GM12878 (cell line): ENCODE measurements at regions not wholly inside any gene's neighbourhood (a gene's known extent, or its start where the extent isn't known, plus 50 kb on each side); places are given as distances from the start of the nearest gene placed in this dataset.

ENCODE experiments used
- BACH1 ChIP-seq: fragments of 450-650 bp; IDR thresholded peaks from 2 replicates; pipeline ENCODE4 v1.6.1; 2017; ENCODE audit warnings: mild to moderate bottlenecking, borderline replicate concordance
- CEBPB ChIP-seq, 2 experiments: fragments of 150-350 bp in 1 of 2; IDR thresholded peaks; 2 replicates each; pipeline ENCODE4 v1.6.1; 2012 to 2014; ENCODE audit warnings: low read depth in 2 of 2, low read length in 2 of 2, borderline replicate concordance in 1 of 2, inconsistent platforms in 1 of 2
- EED ChIP-seq: sonication (generic); IDR thresholded peaks from 2 replicates; pipeline ENCODE4 v1.6.1; 2016; ENCODE audit warnings: antibody characterized with exemption, low read depth
- EZH2 ChIP-seq: IDR thresholded peaks from 2 replicates; pipeline ENCODE4 v1.6.1; 2012; ENCODE audit warnings: low read depth, mild to moderate bottlenecking, control low read depth, inconsistent platforms, low read length, borderline replicate concordance; ENCODE audit not compliant: control insufficient read depth
- MXI1 ChIP-seq: fragments of 150-350 bp; IDR thresholded peaks from 2 replicates; pipeline ENCODE4 v1.6.1; 2011; ENCODE audit warnings: low read depth, mild to moderate bottlenecking, inconsistent platforms, low read length, improper control_type of control experiment
- NFIC ChIP-seq: IDR thresholded peaks from 2 replicates; pipeline ENCODE4 v1.6.1; 2012; ENCODE audit warnings: low read depth, mild to moderate bottlenecking, inconsistent platforms, low read length, moderate library complexity
- NFYB ChIP-seq: IDR thresholded peaks from 2 replicates; pipeline ENCODE4 v1.6.1; 2011; ENCODE audit warnings: low read depth, mild to moderate bottlenecking, low read length, improper control_type of control experiment, moderate library complexity; ENCODE audit not compliant: insufficient read depth
- RAD21 ChIP-seq: IDR thresholded peaks from 2 replicates; pipeline ENCODE4 v1.6.1; 2011; ENCODE audit warnings: mild to moderate bottlenecking, low read depth, low read length, moderate library complexity; ENCODE audit not compliant: insufficient read depth
- SMAD1 ChIP-seq: fragments of 450-650 bp; IDR thresholded peaks from 2 replicates; pipeline ENCODE4 v1.6.1; 2018; ENCODE audit warnings: mild to moderate bottlenecking, low read depth; ENCODE audit not compliant: partially characterized antibody
- TF ChIP-seq, protein P1 (sequence below), 3 experiments: IDR thresholded peaks in 2 of 3; conservative IDR thresholded peaks in 1 of 3; 2 replicates each; pipeline ENCODE4 v1.5.1; 2011; ENCODE audit warnings: low read depth in 3 of 3, low read length in 3 of 3, mild to moderate bottlenecking in 3 of 3, control low read depth in 2 of 3, moderate library complexity in 2 of 3, inconsistent platforms in 1 of 3, mixed read lengths in 1 of 3; ENCODE audit not compliant: control insufficient read depth in 2 of 3, insufficient read depth in 1 of 3; ENCODE audit errors: extremely low read depth in 1 of 3
- TF ChIP-seq, protein P2 (sequence below): fragments of 450-650 bp; IDR thresholded peaks from 2 replicates; pipeline ENCODE4 v1.6.1; 2014; ENCODE audit warnings: mild to moderate bottlenecking

DNA sequence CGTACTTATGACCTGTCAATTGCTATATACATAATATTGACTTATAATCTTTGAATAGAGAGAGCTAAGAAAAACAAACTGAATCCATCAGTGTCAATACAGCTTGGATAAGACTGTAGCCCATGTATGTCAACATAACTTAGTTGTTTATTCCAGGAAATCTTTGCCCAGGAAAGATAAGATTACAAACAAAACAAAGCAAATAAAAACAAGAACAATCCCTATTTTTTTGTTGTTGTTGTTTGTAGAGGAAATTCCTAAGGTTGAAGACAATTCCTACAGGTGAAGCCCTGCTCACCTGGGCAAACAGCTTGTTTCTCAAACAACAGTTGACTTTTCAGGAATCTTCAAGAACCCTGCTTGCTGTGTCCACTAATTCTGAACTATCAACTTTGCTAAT lies 76.0 kb downstream of the HYCC1 start:
- TF ChIP-seq BACH1 (no peak), EZH2 (no peak), RAD21 (no peak), SMAD1 (no peak), EED (no peak), MXI1 (no peak), CEBPB (IDR thresholded peaks at IDR 0.05; ENCODE audit: borderline replicate concordance in 1 of 2, low read depth in 2 of 2, low read length in 2 of 2) (no peak), NFYB (no peak), NFIC (no peak)
- TF ChIP-seq, protein P1, sequence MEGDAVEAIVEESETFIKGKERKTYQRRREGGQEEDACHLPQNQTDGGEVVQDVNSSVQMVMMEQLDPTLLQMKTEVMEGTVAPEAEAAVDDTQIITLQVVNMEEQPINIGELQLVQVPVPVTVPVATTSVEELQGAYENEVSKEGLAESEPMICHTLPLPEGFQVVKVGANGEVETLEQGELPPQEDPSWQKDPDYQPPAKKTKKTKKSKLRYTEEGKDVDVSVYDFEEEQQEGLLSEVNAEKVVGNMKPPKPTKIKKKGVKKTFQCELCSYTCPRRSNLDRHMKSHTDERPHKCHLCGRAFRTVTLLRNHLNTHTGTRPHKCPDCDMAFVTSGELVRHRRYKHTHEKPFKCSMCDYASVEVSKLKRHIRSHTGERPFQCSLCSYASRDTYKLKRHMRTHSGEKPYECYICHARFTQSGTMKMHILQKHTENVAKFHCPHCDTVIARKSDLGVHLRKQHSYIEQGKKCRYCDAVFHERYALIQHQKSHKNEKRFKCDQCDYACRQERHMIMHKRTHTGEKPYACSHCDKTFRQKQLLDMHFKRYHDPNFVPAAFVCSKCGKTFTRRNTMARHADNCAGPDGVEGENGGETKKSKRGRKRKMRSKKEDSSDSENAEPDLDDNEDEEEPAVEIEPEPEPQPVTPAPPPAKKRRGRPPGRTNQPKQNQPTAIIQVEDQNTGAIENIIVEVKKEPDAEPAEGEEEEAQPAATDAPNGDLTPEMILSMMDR (IDR thresholded peaks at IDR 0.05 in 2 of 3, conservative IDR thresholded peaks at IDR 0.05 in 1 of 3; ENCODE audit: control insufficient read depth in 2 of 3, extremely low read depth in 1 of 3, insufficient read depth in 1 of 3, low read depth in 3 of 3, low read length in 3 of 3) = no peak
- TF ChIP-seq, protein P2, sequence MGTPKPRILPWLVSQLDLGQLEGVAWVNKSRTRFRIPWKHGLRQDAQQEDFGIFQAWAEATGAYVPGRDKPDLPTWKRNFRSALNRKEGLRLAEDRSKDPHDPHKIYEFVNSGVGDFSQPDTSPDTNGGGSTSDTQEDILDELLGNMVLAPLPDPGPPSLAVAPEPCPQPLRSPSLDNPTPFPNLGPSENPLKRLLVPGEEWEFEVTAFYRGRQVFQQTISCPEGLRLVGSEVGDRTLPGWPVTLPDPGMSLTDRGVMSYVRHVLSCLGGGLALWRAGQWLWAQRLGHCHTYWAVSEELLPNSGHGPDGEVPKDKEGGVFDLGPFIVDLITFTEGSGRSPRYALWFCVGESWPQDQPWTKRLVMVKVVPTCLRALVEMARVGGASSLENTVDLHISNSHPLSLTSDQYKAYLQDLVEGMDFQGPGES = no peak
